Keratinocyte (primary cell): ENCODE measurements at regions not wholly inside any gene's neighbourhood (a gene's known extent, or its start where the extent isn't known, plus 50 kb on each side); places are given as distances from the start of the nearest gene placed in this dataset.

Experiments
- DNase-seq: peaks from one replicate; pipeline ENCODE4 v3.0.0-alpha.2; 2011; ENCODE audit warnings: low read depth, missing footprints, low spot score
- FAIRE-seq: peaks from 2 replicates; lab custom pipeline; 2011; peaks lifted over from hg19 to GRCh38; lab: Jason Lieb, UNC
- H2AFZ ChIP-seq: 2 replicates; pipeline ENCODE4 v1.6.0; 2012; ENCODE audit warnings: low read length, control low read depth, inconsistent platforms; ENCODE audit not compliant: control insufficient read depth
- H3K27ac ChIP-seq: 2 replicates; pipeline ENCODE4 v1.5.1; 2011; ENCODE audit warnings: low read length; ENCODE audit not compliant: control insufficient read depth, insufficient read depth
- H3K27me3 ChIP-seq: 3 replicates; pipeline ENCODE4 v1.6.0; 2011; ENCODE audit warnings: low read length; ENCODE audit not compliant: control insufficient read depth, insufficient read depth; ENCODE audit errors: extremely low read depth
- H3K36me3 ChIP-seq, 2 experiments: 2 replicates in 1 of 2; 3 replicates in 1 of 2; pipeline ENCODE4 v1.5.1; 2011; ENCODE audit warnings: low read length in 2 of 2, mild to moderate bottlenecking in 1 of 2; ENCODE audit not compliant: control insufficient read depth in 2 of 2, insufficient read depth in 2 of 2; ENCODE audit errors: extremely low read depth in 1 of 2
- H3K4me1 ChIP-seq: 3 replicates; pipeline ENCODE4 v1.5.1; 2011; ENCODE audit warnings: low read length; ENCODE audit not compliant: control insufficient read depth, insufficient read depth; ENCODE audit errors: extremely low read depth
- H3K4me2 ChIP-seq: 3 replicates; pipeline ENCODE4 v1.6.0; 2011; ENCODE audit warnings: low read depth, low read length; ENCODE audit not compliant: control insufficient read depth, insufficient read depth; ENCODE audit errors: extremely low read depth
- H3K4me3 ChIP-seq, 3 experiments: fragments of 200-600 bp in 1 of 3; sonication (generic) in 1 of 3; 2 replicates in 2 of 3; 3 replicates in 1 of 3; pipeline ENCODE4 v1.5.1; 2011 to 2016; ENCODE audit warnings: low read length in 3 of 3, mild to moderate bottlenecking in 3 of 3, control low read depth in 2 of 3, inconsistent platforms in 1 of 3, low read depth in 1 of 3, mixed read lengths in 1 of 3, mixed run types in 1 of 3, moderate library complexity in 1 of 3; ENCODE audit not compliant: control insufficient read depth in 2 of 3, insufficient read depth in 2 of 3; ENCODE audit errors: extremely low read depth in 1 of 3
- H3K79me2 ChIP-seq: 2 replicates; pipeline ENCODE4 v1.6.0; 2012; ENCODE audit warnings: low read length; ENCODE audit not compliant: control insufficient read depth, insufficient read depth
- H3K9ac ChIP-seq: 3 replicates; pipeline ENCODE4 v1.6.0; 2011; ENCODE audit warnings: low read length; ENCODE audit not compliant: control insufficient read depth, insufficient read depth; ENCODE audit errors: extremely low read depth
- H3K9me1 ChIP-seq: 3 replicates; pipeline ENCODE4 v1.6.0; 2011; ENCODE audit warnings: low read length; ENCODE audit not compliant: control insufficient read depth, insufficient read depth; ENCODE audit errors: extremely low read depth
- H3K9me3 ChIP-seq: 2 replicates; pipeline ENCODE4 v1.5.1; 2012; ENCODE audit warnings: low read depth, low read length; ENCODE audit not compliant: control insufficient read depth
- H4K20me1 ChIP-seq: 3 replicates; pipeline ENCODE4 v1.6.0; 2011; ENCODE audit warnings: low read length; ENCODE audit not compliant: control insufficient read depth, insufficient read depth; ENCODE audit errors: extremely low read depth
- EZH2 ChIP-seq: IDR thresholded peaks from one replicate; pipeline ENCODE4 v1.6.1; 2012; ENCODE audit warnings: inconsistent platforms, mild to moderate bottlenecking, low read length, moderate library complexity
- dilution Hi-C: fragments of 300-500 bp; cut with MboI; formaldehyde crosslinking; loops from one replicate; pipeline ENCODE4 v1.7.0; 2020; ENCODE audit warnings: low sequenced_read_pairs; ENCODE audit not compliant: extremely low pct_ligation_motif_present
- TF ChIP-seq, protein P1 (sequence below), 3 experiments: IDR thresholded peaks in 1 of 3; conservative IDR thresholded peaks in 1 of 3; optimal IDR thresholded peaks in 1 of 3; 2 replicates in 2 of 3; 3 replicates in 1 of 3; pipeline versions ENCODE3 to v1.5.1; 2011; ENCODE audit warnings: low read length in 3 of 3, mild to moderate bottlenecking in 3 of 3, moderate library complexity in 2 of 3, control low read depth in 1 of 3, inconsistent platforms in 1 of 3; ENCODE audit not compliant: insufficient read depth in 2 of 3; ENCODE audit errors: extremely low read depth in 1 of 3

DNA sequence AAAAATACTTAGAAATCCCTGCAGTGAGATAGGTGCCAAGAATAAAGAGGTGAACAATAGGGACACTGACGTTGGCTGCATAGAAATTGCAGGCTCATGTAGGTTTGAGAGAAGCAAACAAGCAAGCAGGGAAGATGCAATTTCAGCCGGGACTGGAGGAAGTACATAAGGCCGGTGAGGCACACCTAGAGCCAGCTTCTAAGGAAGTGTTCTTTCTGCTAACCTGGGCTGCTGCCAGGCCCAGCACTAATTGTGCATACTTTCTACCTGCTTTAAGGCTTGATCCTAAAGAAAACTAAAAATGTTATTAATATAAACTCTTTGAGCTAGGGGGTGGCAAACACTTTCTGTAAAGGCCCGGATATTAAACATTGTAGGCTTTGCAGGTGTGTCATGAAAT, 71.0 kb downstream of the LMO4 start:
- Histone ChIP-seq H3K27me3 (no peaks in the 10 kb centered on the region), H3K9ac (peak overlapping the region; percentile 84), H3K4me1 (peaks cover 33% of the 10 kb centered on the region), H3K9me1 (no peaks in the 10 kb centered on the region), H3K27ac (peak overlapping the region; percentile 100), H2AFZ (peak overlapping the region; percentile 17), H3K4me3 (no peak overlapping the region), H4K20me1 (no peaks in the 10 kb centered on the region), H3K36me3 (no peaks in the 10 kb centered on the region), H3K9me3 (no peaks in the 10 kb centered on the region), H3K4me2 (peak overlapping the region; percentile 90), H3K79me2 (no peaks in the 10 kb centered on the region)
- TF ChIP-seq, protein P1, sequence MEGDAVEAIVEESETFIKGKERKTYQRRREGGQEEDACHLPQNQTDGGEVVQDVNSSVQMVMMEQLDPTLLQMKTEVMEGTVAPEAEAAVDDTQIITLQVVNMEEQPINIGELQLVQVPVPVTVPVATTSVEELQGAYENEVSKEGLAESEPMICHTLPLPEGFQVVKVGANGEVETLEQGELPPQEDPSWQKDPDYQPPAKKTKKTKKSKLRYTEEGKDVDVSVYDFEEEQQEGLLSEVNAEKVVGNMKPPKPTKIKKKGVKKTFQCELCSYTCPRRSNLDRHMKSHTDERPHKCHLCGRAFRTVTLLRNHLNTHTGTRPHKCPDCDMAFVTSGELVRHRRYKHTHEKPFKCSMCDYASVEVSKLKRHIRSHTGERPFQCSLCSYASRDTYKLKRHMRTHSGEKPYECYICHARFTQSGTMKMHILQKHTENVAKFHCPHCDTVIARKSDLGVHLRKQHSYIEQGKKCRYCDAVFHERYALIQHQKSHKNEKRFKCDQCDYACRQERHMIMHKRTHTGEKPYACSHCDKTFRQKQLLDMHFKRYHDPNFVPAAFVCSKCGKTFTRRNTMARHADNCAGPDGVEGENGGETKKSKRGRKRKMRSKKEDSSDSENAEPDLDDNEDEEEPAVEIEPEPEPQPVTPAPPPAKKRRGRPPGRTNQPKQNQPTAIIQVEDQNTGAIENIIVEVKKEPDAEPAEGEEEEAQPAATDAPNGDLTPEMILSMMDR (optimal IDR thresholded peaks at IDR 0.05 in 1 of 3, IDR thresholded peaks at IDR 0.05 in 1 of 3, conservative IDR thresholded peaks at IDR 0.05 in 1 of 3; ENCODE audit: extremely low read depth in 1 of 3, insufficient read depth in 2 of 3, low read length in 3 of 3), result no peak
- dilution Hi-C loops, result no loop called here
- DNase-seq (no peak), FAIRE-seq (no peak)

DNA sequence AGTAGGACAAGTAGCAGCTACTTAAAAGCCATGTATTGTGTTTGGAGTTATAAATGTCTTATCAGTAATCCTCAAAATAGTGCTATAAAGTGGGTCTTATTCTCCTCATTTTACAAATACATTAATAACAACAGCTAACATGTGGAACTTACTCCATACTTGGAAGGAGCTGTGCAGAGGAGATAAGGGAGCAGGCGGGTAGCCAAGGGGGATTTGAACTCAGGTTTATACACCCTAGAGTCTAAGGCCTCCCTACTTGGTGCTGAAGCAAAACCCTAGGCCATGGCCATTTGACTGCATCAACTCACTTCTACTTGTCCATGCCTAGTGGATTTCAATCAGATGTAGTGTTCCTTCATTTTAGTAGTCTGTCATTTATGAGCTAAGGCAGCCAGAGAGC, 72.1 kb downstream of the LMO4 start:
- no peak overlapping the region for H3K4me3 ChIP-seq
- peak; percentile 5 for FAIRE-seq
- H3K9ac ChIP-seq, result no peak overlapping the region
- no peak overlapping the region for H3K4me2 ChIP-seq
- peaks cover 34% of the 10 kb centered on the region for H3K4me1 ChIP-seq
- no peak for DNase-seq
- H3K9me1 ChIP-seq, result no peaks in the 10 kb centered on the region
- H3K36me3 ChIP-seq, result no peaks in the 10 kb centered on the region
- H3K79me2 ChIP-seq, result no peaks in the 10 kb centered on the region
- H4K20me1 ChIP-seq, result no peaks in the 10 kb centered on the region
- TF ChIP-seq EZH2, result no peak
- TF ChIP-seq, protein P1 (optimal IDR thresholded peaks at IDR 0.05 in 1 of 3, IDR thresholded peaks at IDR 0.05 in 1 of 3, conservative IDR thresholded peaks at IDR 0.05 in 1 of 3; ENCODE audit: extremely low read depth in 1 of 3, insufficient read depth in 2 of 3, low read length in 3 of 3), result no peak
- H3K9me3 ChIP-seq, result no peaks in the 10 kb centered on the region
- H2AFZ ChIP-seq, result no peak overlapping the region
- no peak overlapping the region for H3K27ac ChIP-seq
- dilution Hi-C loops, result no loop called here
- H3K27me3 ChIP-seq, result no peaks in the 10 kb centered on the region
